Spleen (tissue), 11 donors: ENCODE measurements at regions not wholly inside any gene's neighbourhood (a gene's known extent, or its start where the extent isn't known, plus 50 kb on each side); places are given as distances from the start of the nearest gene placed in this dataset.
"Not testable (repeated sequence)": the region's sequence is repeated elsewhere in the genome, so short reads cannot be mapped to it uniquely, and the experiment has no call there.

Experiments
- DNase-seq: peaks from one replicate; pipeline ENCODE4 v3.0.0-alpha.2; 2020
- H3K27ac ChIP-seq, 8 donors: fragments of 200-600 bp; sonication (generic) in 7 of 8; 1 replicate in 4 of 8; 2 replicates in 4 of 8; pipeline versions ENCODE4 v1.5.0 to v1.8.0; 2016 to 2021; ENCODE audit warnings: inconsistent platforms in 4 of 8, mild to moderate bottlenecking in 4 of 8, moderate library complexity in 1 of 8
- H3K27me3 ChIP-seq, 7 donors: fragments of 200-600 bp; sonication (generic) in 6 of 7; replicated peaks in 1 of 7; 1 replicate in 4 of 7; 2 replicates in 3 of 7; pipeline versions ENCODE4 v1.5.0 to v1.8.0; 2016 to 2021; ENCODE audit warnings: inconsistent platforms in 3 of 7, mild to moderate bottlenecking in 1 of 7
- H3K36me3 ChIP-seq, 6 donors: fragments of 200-600 bp; sonication (generic) in 5 of 6; 1 replicate in 4 of 6; 2 replicates in 2 of 6; pipeline versions ENCODE4 v1.5.0 to v1.8.0; 2016 to 2021; ENCODE audit warnings: inconsistent platforms in 2 of 6
- H3K4me1 ChIP-seq, 6 donors: fragments of 200-600 bp; sonication (generic) in 5 of 6; 1 replicate in 3 of 6; 2 replicates in 3 of 6; pipeline versions ENCODE4 v1.5.0 to v1.8.0; 2016 to 2021; ENCODE audit warnings: inconsistent platforms in 3 of 6
- H3K4me3 ChIP-seq, 8 donors: fragments of 200-600 bp; sonication (generic) in 7 of 8; 1 replicate in 4 of 8; 2 replicates in 4 of 8; pipeline versions ENCODE4 v1.5.0 to v1.8.0; 2016 to 2021; ENCODE audit warnings: inconsistent platforms in 4 of 8, mild to moderate bottlenecking in 4 of 8, moderate library complexity in 2 of 8
- H3K9me3 ChIP-seq, 8 donors: fragments of 200-600 bp; sonication (generic) in 7 of 8; 1 replicate in 4 of 8; 2 replicates in 4 of 8; pipeline versions ENCODE4 v1.5.0 to v1.8.0; 2016 to 2021; ENCODE audit warnings: inconsistent platforms in 4 of 8
- POLR2A ChIP-seq, 3 donors: fragments of 450-650 bp; IDR thresholded peaks; one replicate each; pipeline ENCODE4 v1.5.1; 2017; ENCODE audit warnings: antibody characterized with exemption in 3 of 3, mild to moderate bottlenecking in 1 of 3
- POLR2AphosphoS5 ChIP-seq, 3 donors: sonication (generic); formaldehyde crosslinking; IDR thresholded peaks; one replicate each; pipeline ENCODE4 v1.5.1; 2017; ENCODE audit warnings: antibody characterized with exemption in 3 of 3
- WGBS, 5 donors: extraction: QIAGEN DNeasy Blood & Tissue Kit in 3 of 5; methylation state at CpG; one replicate each; pipeline versions ENCODE4 v1.1.5 to v1.1.7; 2013 to 2018; 5-methylcytosine and 5-hydroxymethylcytosine counted together
- intact Hi-C: fragments of 100-400 bp; cut with DNase I; formaldehyde crosslinking; loops from one replicate; pipeline ENCODE4 v1.15.0; 2023; ENCODE audit warnings: low total_unique reads
- TF ChIP-seq, protein P1 (sequence below), 11 experiments: fragments of 200-600 bp in 7 of 11; fragments of 450-650 bp in 4 of 11; sonication (generic) in 4 of 11; IDR thresholded peaks in 8 of 11; conservative IDR thresholded peaks in 3 of 11; 1 replicate in 7 of 11; 2 replicates in 4 of 11; pipeline versions ENCODE4 v1.4.0 to v1.8.0; 2016 to 2021; ENCODE audit warnings: antibody characterized with exemption in 11 of 11, inconsistent platforms in 4 of 11, mild to moderate bottlenecking in 1 of 11
- donor health status: healthy with polysubstance abuse.
- donor health status: DM: no; HTN: no; CAD: no; lungs with moderate emphysema.
- donor health status: DM: no; HTN: no; CAD: no.
- donor health status: Bipolar disorder and iron deficiency.
- donor health status: healthy.
- donor health status: DM: no; HTN: no; CAD: no.
- donor health status: DM: yes; HTN: yes; CAD: no.

DNA sequence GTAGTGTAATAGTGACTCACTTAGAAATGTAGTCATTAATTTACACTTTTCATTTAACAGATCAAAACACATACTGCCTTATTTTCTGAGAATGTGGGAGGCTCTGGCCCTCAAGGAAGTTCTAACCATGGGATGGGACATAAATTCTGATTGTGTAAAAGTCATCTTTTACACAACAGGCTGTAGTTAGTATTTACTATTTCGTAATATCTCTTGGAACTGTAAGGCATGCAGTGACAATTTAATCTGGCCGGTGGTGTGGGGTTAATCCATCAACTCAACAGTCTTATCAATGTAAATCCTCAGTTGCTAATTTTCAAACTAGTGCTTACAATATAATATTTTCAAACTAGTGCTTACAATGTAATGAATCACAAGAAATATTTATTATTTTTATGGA is 1599.2 kb downstream of the EFNB2 start:
- Histone ChIP-seq H3K36me3 (no peaks in the 10 kb centered on the region), H3K4me3 (no peak overlapping the region), H3K27me3 (no peaks in the 10 kb centered on the region), H3K4me1 (no peaks in the 10 kb centered on the region), H3K9me3 (peaks cover 0 to 7% (median 0%) of the 10 kb centered on the region in 8 donors), H3K27ac (no peak overlapping the region)
- 62 to 89% (median 76%) methylated on average over 2 of the region's 2 CpGs for WGBS, 5 donors
- no peak for DNase-seq
- intact Hi-C loops = no loop called here
- TF ChIP-seq POLR2A (IDR thresholded peaks at IDR 0.05) = no peak
- no peak for TF ChIP-seq POLR2AphosphoS5 (IDR thresholded peaks at IDR 0.05)
- TF ChIP-seq, protein P1, sequence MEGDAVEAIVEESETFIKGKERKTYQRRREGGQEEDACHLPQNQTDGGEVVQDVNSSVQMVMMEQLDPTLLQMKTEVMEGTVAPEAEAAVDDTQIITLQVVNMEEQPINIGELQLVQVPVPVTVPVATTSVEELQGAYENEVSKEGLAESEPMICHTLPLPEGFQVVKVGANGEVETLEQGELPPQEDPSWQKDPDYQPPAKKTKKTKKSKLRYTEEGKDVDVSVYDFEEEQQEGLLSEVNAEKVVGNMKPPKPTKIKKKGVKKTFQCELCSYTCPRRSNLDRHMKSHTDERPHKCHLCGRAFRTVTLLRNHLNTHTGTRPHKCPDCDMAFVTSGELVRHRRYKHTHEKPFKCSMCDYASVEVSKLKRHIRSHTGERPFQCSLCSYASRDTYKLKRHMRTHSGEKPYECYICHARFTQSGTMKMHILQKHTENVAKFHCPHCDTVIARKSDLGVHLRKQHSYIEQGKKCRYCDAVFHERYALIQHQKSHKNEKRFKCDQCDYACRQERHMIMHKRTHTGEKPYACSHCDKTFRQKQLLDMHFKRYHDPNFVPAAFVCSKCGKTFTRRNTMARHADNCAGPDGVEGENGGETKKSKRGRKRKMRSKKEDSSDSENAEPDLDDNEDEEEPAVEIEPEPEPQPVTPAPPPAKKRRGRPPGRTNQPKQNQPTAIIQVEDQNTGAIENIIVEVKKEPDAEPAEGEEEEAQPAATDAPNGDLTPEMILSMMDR (IDR thresholded peaks at IDR 0.05 in 8 of 11, conservative IDR thresholded peaks at IDR 0.05 in 3 of 11) = no peak

DNA sequence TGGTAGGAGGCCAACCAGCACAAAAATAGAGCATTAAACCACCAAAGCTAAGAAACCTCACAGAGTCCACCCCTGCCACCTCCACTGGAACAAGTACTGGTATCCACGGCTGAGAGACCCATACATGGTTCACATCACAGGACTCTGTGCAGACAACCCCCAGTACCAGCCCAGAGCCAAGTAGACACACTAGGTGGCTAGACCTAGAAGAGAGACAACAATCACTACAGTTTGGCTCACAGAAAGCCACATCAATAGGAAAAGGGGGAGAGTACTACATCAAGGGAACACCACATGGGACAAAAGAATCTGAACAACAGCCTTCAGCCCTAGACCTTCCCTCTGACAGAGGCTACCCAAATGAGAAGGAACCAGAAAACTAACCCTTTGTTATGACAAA is 1614.9 kb downstream of the EFNB2 start:
- H3K9me3 ChIP-seq, H3K27me3 ChIP-seq, H3K4me3 ChIP-seq, H3K36me3 ChIP-seq, DNase-seq, H3K27ac ChIP-seq, H3K4me1 ChIP-seq, intact Hi-C loops: not testable (repeated sequence)
- WGBS, 5 donors = 77 to 100% (median 86%) methylated on average over 1 of the region's 1 CpG

DNA sequence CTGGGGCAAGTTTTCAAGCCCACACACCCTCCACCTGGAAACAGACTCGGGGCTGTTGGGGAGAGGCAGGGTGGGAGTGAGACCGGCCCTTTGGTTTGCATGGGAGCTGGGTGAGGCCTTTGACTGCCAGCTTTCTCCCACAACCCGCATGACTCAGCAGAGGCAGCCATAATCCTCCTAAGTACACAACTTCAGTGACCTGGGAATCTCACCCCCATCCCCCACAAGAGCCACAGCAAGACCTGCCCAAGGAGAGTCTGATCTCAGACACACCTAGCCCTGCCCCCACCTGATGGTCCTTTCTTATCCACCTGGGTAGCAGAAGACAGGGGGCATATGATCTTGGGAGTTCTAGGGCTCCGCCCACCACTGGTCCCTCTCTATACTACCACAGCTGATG is 1615.4 kb downstream of the EFNB2 start:
- Histone ChIP-seq H3K9me3 (peaks cover 0 to 2% (median 0%) of the 10 kb centered on the region in 8 donors), H3K27ac (no peak overlapping the region), H3K4me3 (no peak overlapping the region), H3K4me1 (no peaks in the 10 kb centered on the region), H3K36me3 (no peaks in the 10 kb centered on the region), H3K27me3 (no peaks in the 10 kb centered on the region)
- TF ChIP-seq POLR2A (IDR thresholded peaks at IDR 0.05) (no peak), POLR2AphosphoS5 (IDR thresholded peaks at IDR 0.05) (no peak)
- TF ChIP-seq, protein P1 (IDR thresholded peaks at IDR 0.05 in 8 of 11, conservative IDR thresholded peaks at IDR 0.05 in 3 of 11) = no peak
- WGBS, 5 donors = 85 to 96% (median 93%) methylated on average over 4 of the region's 4 CpGs
- intact Hi-C loops = no loop called here
- DNase-seq = no peak

DNA sequence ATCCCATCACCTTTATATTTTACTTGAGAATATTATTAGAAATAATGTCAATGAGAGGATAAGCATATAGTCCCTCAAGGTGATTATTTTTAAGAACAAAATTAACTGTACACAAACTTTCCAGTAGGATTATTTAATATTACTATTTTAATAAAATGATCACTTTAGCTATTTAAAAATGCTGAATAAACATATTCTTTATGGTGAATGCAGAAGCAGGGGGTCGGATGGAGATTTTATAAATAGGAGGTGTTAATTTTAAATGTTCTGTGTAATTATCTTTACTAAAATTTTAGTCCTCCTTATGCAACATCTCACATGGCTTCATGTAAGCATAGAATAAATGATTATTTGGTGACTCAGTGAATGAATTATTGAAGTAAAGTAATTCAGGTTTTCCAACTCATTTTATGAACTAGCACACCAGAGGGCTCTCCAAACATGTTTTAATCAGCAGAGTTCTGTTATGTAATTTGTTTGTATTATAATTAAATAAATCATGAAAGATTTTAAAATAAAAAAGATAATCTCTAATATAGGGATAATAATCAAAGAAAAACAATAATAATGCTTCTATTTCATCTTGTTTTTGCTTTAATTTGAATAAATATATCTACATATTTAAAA is 1635.2 kb downstream of the EFNB2 start:
- H3K4me3 ChIP-seq = no peak overlapping the region
- no peaks in the 10 kb centered on the region for H3K27me3 ChIP-seq
- no peaks in the 10 kb centered on the region for H3K9me3 ChIP-seq
- no peak overlapping the region for H3K27ac ChIP-seq
- H3K4me1 ChIP-seq = no peaks in the 10 kb centered on the region
- H3K36me3 ChIP-seq = no peaks in the 10 kb centered on the region
- WGBS, 5 donors = 71 to 92% (median 85%) methylated on average over 1 of the region's 1 CpG
- DNase-seq = no peak
- no peak for TF ChIP-seq POLR2A (IDR thresholded peaks at IDR 0.05)
- TF ChIP-seq, protein P1 (IDR thresholded peaks at IDR 0.05 in 8 of 11, conservative IDR thresholded peaks at IDR 0.05 in 3 of 11) = no peak
- no peak for TF ChIP-seq POLR2AphosphoS5 (IDR thresholded peaks at IDR 0.05)
- intact Hi-C loops = no loop called here

DNA sequence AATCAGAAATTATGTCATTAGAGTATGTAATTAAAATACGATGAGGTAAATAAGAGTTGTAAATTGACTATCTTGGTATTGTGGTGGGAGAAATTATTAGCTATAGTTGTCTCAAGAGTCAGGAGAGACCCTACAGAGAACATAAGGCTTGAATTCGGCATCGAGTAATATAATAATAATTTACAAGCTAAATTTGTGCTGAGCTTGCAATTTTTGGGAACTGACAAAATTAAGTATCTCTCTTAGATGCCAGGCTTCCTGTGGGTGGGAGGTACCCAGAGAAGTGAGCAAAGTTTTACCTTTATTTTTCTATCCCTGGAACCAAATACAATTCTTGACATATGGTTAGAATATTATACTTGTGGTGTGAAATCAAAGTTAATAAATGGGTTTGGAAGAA is 1637.0 kb downstream of the EFNB2 start:
- Histone ChIP-seq H3K27me3 (no peaks in the 10 kb centered on the region), H3K4me3 (no peak overlapping the region), H3K27ac (no peak overlapping the region), H3K4me1 (no peaks in the 10 kb centered on the region), H3K36me3 (no peaks in the 10 kb centered on the region), H3K9me3 (no peaks in the 10 kb centered on the region)
- intact Hi-C loops = no loop called here
- TF ChIP-seq, protein P1 (IDR thresholded peaks at IDR 0.05 in 8 of 11, conservative IDR thresholded peaks at IDR 0.05 in 3 of 11) = no peak
- TF ChIP-seq POLR2AphosphoS5 (IDR thresholded peaks at IDR 0.05) (no peak), POLR2A (IDR thresholded peaks at IDR 0.05) (no peak)
- WGBS, 5 donors = 89 to 97% (median 94%) methylated on average over 3 of the region's 3 CpGs
- DNase-seq = no peak
